ENCODE measurements at regions not wholly inside any gene's neighbourhood (a gene's known extent, or its start where the extent isn't known, plus 50 kb on each side); places are given as distances from the start of the nearest gene placed in this dataset.

- Histone ChIP-seq H3K4me3 (ENCODE audit: low read depth, low read length) (no peak overlapping the region), H3K27me3 (ENCODE audit: control insufficient read depth, insufficient read depth, low read length) (no peaks in the 10 kb centered on the region), H3K36me3 (ENCODE audit: control insufficient read depth, insufficient read depth, low read length) (no peaks in the 10 kb centered on the region)
- TF ChIP-seq CTCF (IDR thresholded peaks at IDR 0.05; ENCODE audit: insufficient read depth, low read length, severe bottlenecking), result no peak
- FAIRE-seq (no peak), DNase-seq (ENCODE audit: low read depth) (peak; percentile 81)
These were observed 68.6 kb upstream of the PELI1 start for GRCh38 chr2:64212801-64213321.

GRCh38 chr2:64213532-64214275 is 69.5 kb upstream of the PELI1 start:
- TF ChIP-seq CTCF (IDR thresholded peaks at IDR 0.05; ENCODE audit: insufficient read depth, low read length, severe bottlenecking), result no peak
- H3K36me3 ChIP-seq (ENCODE audit: control insufficient read depth, insufficient read depth, low read length), result no peaks in the 10 kb centered on the region
- no peak for DNase-seq (ENCODE audit: low read depth)
- FAIRE-seq, result no peak
- no peak overlapping the region for H3K4me3 ChIP-seq (ENCODE audit: low read depth, low read length)
- no peaks in the 10 kb centered on the region for H3K27me3 ChIP-seq (ENCODE audit: control insufficient read depth, insufficient read depth, low read length)

- Histone ChIP-seq H3K27me3 (ENCODE audit: control insufficient read depth, insufficient read depth, low read length) (no peaks in the 10 kb centered on the region), H3K4me3 (ENCODE audit: low read depth, low read length) (no peak overlapping the region), H3K36me3 (ENCODE audit: control insufficient read depth, insufficient read depth, low read length) (no peaks in the 10 kb centered on the region)
- TF ChIP-seq CTCF (IDR thresholded peaks at IDR 0.05; ENCODE audit: insufficient read depth, low read length, severe bottlenecking), result no peak
- peak; percentile 84 for DNase-seq (ENCODE audit: low read depth)
- no peak for FAIRE-seq
These were observed 70.3 kb upstream of the PELI1 start for GRCh38 chr2:64214281-64215115.

- no peak for DNase-seq (ENCODE audit: low read depth)
- FAIRE-seq, result no peak
- Histone ChIP-seq H3K27me3 (ENCODE audit: control insufficient read depth, insufficient read depth, low read length) (no peaks in the 10 kb centered on the region), H3K4me3 (ENCODE audit: low read depth, low read length) (no peak overlapping the region), H3K36me3 (ENCODE audit: control insufficient read depth, insufficient read depth, low read length) (no peaks in the 10 kb centered on the region)
- TF ChIP-seq CTCF (IDR thresholded peaks at IDR 0.05; ENCODE audit: insufficient read depth, low read length, severe bottlenecking), result no peak
These were observed 73.1 kb upstream of the PELI1 start for GRCh38 chr2:64217198-64217869.

- no peak for DNase-seq (ENCODE audit: low read depth)
- no peak for FAIRE-seq
- no peak overlapping the region for H3K4me3 ChIP-seq (ENCODE audit: low read depth, low read length)
- H3K36me3 ChIP-seq (ENCODE audit: control insufficient read depth, insufficient read depth, low read length), result no peaks in the 10 kb centered on the region
- no peaks in the 10 kb centered on the region for H3K27me3 ChIP-seq (ENCODE audit: control insufficient read depth, insufficient read depth, low read length)
- TF ChIP-seq CTCF (IDR thresholded peaks at IDR 0.05; ENCODE audit: insufficient read depth, low read length, severe bottlenecking), result no peak
These were observed 74.0 kb upstream of the PELI1 start for GRCh38 chr2:64218137-64218802.
